ENCODE measurements at regions not wholly inside any gene's neighbourhood (a gene's known extent, or its start where the extent isn't known, plus 50 kb on each side); places are given as distances from the start of the nearest gene placed in this dataset.

GRCh38 chr4:176014583-176015108 is 51.0 kb upstream of the WDR17 start:
- no peaks in the 10 kb centered on the region for H3K36me3 Mint-ChIP-seq
- H3K9me3 Mint-ChIP-seq = no peaks in the 10 kb centered on the region
- no peak overlapping the region for H3K27ac Mint-ChIP-seq
- no peaks in the 10 kb centered on the region for H3K4me1 Mint-ChIP-seq
- H3K4me3 Mint-ChIP-seq = no peak overlapping the region
- peaks cover 8% of the 10 kb centered on the region for H3K27me3 Mint-ChIP-seq
- no peak for DNase-seq
